HEK293 (cell line): ENCODE measurements at regions not wholly inside any gene's neighbourhood (a gene's known extent, or its start where the extent isn't known, plus 50 kb on each side); places are given as distances from the start of the nearest gene placed in this dataset.
A peak's percentile ranks its signal among the peaks of the same experiment; 100 is the strongest.
"Not testable (repeated sequence)": the region's sequence is repeated elsewhere in the genome, so short reads cannot be mapped to it uniquely, and the experiment has no call there.

Experiments
- CTCF ChIA-PET: fragments of 350-600 bp; formaldehyde crosslinking; extraction: SDS; loops from one replicate; lab custom pipeline; 2021; ENCODE audit warnings: antibody characterized with exemption; lab: Yijun Ruan, JAX
- POLR2A ChIA-PET: fragments of 300-600 bp; formaldehyde crosslinking; extraction: SDS; loops from one replicate; lab custom pipeline; 2020; ENCODE audit warnings: antibody characterized with exemption, inconsistent platforms; lab: Yijun Ruan, JAX
- H3K27ac ChIP-seq: fragments of 200-500 bp; sonication (Bioruptor generic); 2 replicates; pipeline ENCODE4 v1.5.1; 2014; ENCODE audit warnings: low read depth, low read length, control low read depth, inconsistent platforms; ENCODE audit errors: extremely low read depth
- H3K36me3 ChIP-seq, 2 experiments: fragments of 200-500 bp in 1 of 2; sonication (Bioruptor generic) in 1 of 2; 1 replicate in 1 of 2; 2 replicates in 1 of 2; pipeline ENCODE4 v1.5.1; 2014 to 2017; ENCODE audit warnings: inconsistent platforms in 2 of 2, low read length in 2 of 2; ENCODE audit not compliant: control insufficient read depth in 2 of 2, insufficient read depth in 1 of 2
- H3K4me1 ChIP-seq: fragments of 200-500 bp; sonication (Bioruptor generic); 2 replicates; pipeline ENCODE4 v1.5.1; 2014; ENCODE audit warnings: mild to moderate bottlenecking, low read length, inconsistent platforms; ENCODE audit not compliant: control insufficient read depth, insufficient read depth
- H3K4me3 ChIP-seq: 2 replicates; pipeline ENCODE4 v1.5.1; 2011; ENCODE audit warnings: low read depth, mild to moderate bottlenecking, control low read depth, low read length, moderate library complexity
- H3K9me3 ChIP-seq: fragments of 200-500 bp; sonication (Bioruptor generic); 2 replicates; pipeline ENCODE4 v1.5.1; 2014; ENCODE audit warnings: low read depth, low read length, inconsistent platforms; ENCODE audit not compliant: control insufficient read depth, insufficient read depth
- OSR2 ChIP-seq: fragments of 450-650 bp; formaldehyde crosslinking; IDR thresholded peaks from 2 replicates; pipeline ENCODE4 v1.5.1; 2016; ENCODE audit warnings: missing biosample characterization, missing genetic modification characterization
- OVOL3 ChIP-seq: fragments of 450-650 bp; formaldehyde crosslinking; IDR thresholded peaks from 2 replicates; pipeline ENCODE4 v1.5.1; 2016; ENCODE audit warnings: missing biosample characterization, missing genetic modification characterization
- REPIN1 ChIP-seq: fragments of 450-650 bp; formaldehyde crosslinking; IDR thresholded peaks from 2 replicates; pipeline ENCODE4 v1.5.1; 2017; ENCODE audit warnings: missing biosample characterization, missing genetic modification characterization, low read depth
- SCRT1 ChIP-seq: fragments of 450-650 bp; formaldehyde crosslinking; IDR thresholded peaks from 2 replicates; pipeline ENCODE4 v1.5.1; 2016; ENCODE audit warnings: missing biosample characterization, missing genetic modification characterization, borderline replicate concordance
- SETDB1 ChIP-seq: IDR thresholded peaks from one replicate; pipeline ENCODE4 v1.6.1; 2017; ENCODE audit warnings: mild to moderate bottlenecking, low read length, moderate library complexity, mixed read lengths; ENCODE audit not compliant: insufficient read length
- WT1 ChIP-seq: fragments of 450-650 bp; formaldehyde crosslinking; IDR thresholded peaks from 2 replicates; pipeline ENCODE4 v1.5.1; 2016; ENCODE audit warnings: missing biosample characterization, missing genetic modification characterization
- ZBTB17 ChIP-seq: fragments of 450-650 bp; formaldehyde crosslinking; IDR thresholded peaks from 2 replicates; pipeline ENCODE4 v1.5.1; 2016; ENCODE audit warnings: missing biosample characterization, missing genetic modification characterization
- ZNF16 ChIP-seq: fragments of 450-650 bp; formaldehyde crosslinking; IDR thresholded peaks from 2 replicates; pipeline ENCODE4 v1.5.1; 2016; ENCODE audit warnings: low read depth, missing biosample characterization, missing genetic modification characterization
- ZNF175 ChIP-seq: fragments of 450-650 bp; formaldehyde crosslinking; IDR thresholded peaks from 2 replicates; pipeline ENCODE4 v1.5.1; 2016; ENCODE audit warnings: missing biosample characterization, missing genetic modification characterization
- ZNF341 ChIP-seq: fragments of 450-650 bp; formaldehyde crosslinking; IDR thresholded peaks from 2 replicates; pipeline ENCODE4; 2016; ENCODE audit warnings: low read depth, missing biosample characterization, missing genetic modification characterization
- ZNF423 ChIP-seq: fragments of 450-650 bp; formaldehyde crosslinking; IDR thresholded peaks from 2 replicates; pipeline ENCODE4 v1.5.1; 2016; ENCODE audit warnings: missing biosample characterization, missing genetic modification characterization
- ZNF521 ChIP-seq: fragments of 450-650 bp; formaldehyde crosslinking; IDR thresholded peaks from 2 replicates; pipeline ENCODE4 v1.5.1; 2017; ENCODE audit warnings: missing biosample characterization, mild to moderate bottlenecking, missing genetic modification characterization
- ZNF664 ChIP-seq: fragments of 450-650 bp; formaldehyde crosslinking; IDR thresholded peaks from 2 replicates; pipeline ENCODE4 v1.5.1; 2016; ENCODE audit warnings: missing biosample characterization, missing genetic modification characterization
- ZNF747 ChIP-seq: fragments of 450-650 bp; formaldehyde crosslinking; IDR thresholded peaks from 2 replicates; pipeline ENCODE4 v1.5.1; 2016; ENCODE audit warnings: missing biosample characterization, missing genetic modification characterization
- ZNF830 ChIP-seq: fragments of 450-650 bp; IDR thresholded peaks from 2 replicates; pipeline ENCODE4 v1.5.0; 2018; ENCODE audit warnings: missing biosample characterization, missing genetic modification characterization, low read depth, mild to moderate bottlenecking, moderate library complexity
- TF ChIP-seq, protein P1 (sequence below): fragments of 450-650 bp; formaldehyde crosslinking; IDR thresholded peaks from 2 replicates; pipeline ENCODE4 v1.5.1; 2016; ENCODE audit warnings: missing biosample characterization, missing genetic modification characterization
- TF ChIP-seq, protein P2 (sequence below): fragments of 450-650 bp; formaldehyde crosslinking; optimal IDR thresholded peaks from 2 replicates; pipeline ENCODE3; 2016; ENCODE audit warnings: missing biosample characterization, mild to moderate bottlenecking, missing genetic modification characterization
- TF ChIP-seq, protein P3 (sequence below): fragments of 450-650 bp; formaldehyde crosslinking; IDR thresholded peaks from 2 replicates; pipeline ENCODE4 v1.5.1; 2017; ENCODE audit warnings: missing biosample characterization, mild to moderate bottlenecking, missing genetic modification characterization, moderate library complexity

DNA sequence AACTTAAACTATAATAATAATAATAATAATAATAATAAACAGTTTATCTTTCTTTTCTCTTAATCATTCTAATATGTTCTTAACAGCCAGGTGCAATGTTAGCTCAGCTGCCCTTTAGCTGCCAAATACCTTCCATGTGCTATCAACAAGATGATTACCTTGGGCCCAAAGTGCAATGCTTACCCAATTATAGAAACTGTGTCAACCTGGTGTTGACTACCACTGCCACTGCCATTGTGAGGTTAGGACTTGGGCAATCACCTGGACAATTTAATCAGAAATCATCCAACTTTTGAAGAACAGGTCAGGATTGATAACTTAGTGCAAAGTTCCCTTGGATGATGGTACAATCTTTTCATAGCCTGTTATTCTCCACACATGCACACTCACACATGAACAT lies 371.8 kb upstream of the SALL1 start (continued):
- TF ChIP-seq, protein P1, sequence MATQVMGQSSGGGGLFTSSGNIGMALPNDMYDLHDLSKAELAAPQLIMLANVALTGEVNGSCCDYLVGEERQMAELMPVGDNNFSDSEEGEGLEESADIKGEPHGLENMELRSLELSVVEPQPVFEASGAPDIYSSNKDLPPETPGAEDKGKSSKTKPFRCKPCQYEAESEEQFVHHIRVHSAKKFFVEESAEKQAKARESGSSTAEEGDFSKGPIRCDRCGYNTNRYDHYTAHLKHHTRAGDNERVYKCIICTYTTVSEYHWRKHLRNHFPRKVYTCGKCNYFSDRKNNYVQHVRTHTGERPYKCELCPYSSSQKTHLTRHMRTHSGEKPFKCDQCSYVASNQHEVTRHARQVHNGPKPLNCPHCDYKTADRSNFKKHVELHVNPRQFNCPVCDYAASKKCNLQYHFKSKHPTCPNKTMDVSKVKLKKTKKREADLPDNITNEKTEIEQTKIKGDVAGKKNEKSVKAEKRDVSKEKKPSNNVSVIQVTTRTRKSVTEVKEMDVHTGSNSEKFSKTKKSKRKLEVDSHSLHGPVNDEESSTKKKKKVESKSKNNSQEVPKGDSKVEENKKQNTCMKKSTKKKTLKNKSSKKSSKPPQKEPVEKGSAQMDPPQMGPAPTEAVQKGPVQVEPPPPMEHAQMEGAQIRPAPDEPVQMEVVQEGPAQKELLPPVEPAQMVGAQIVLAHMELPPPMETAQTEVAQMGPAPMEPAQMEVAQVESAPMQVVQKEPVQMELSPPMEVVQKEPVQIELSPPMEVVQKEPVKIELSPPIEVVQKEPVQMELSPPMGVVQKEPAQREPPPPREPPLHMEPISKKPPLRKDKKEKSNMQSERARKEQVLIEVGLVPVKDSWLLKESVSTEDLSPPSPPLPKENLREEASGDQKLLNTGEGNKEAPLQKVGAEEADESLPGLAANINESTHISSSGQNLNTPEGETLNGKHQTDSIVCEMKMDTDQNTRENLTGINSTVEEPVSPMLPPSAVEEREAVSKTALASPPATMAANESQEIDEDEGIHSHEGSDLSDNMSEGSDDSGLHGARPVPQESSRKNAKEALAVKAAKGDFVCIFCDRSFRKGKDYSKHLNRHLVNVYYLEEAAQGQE (tag by site-specific recombination) = no peak
- no peak for TF ChIP-seq REPIN1
- no peak for TF ChIP-seq OSR2 (tag by site-specific recombination)
- TF ChIP-seq ZNF175 (tag by site-specific recombination) = no peak
- TF ChIP-seq OVOL3 = no peak
- no peak for TF ChIP-seq ZNF521 (tag by site-specific recombination)

DNA sequence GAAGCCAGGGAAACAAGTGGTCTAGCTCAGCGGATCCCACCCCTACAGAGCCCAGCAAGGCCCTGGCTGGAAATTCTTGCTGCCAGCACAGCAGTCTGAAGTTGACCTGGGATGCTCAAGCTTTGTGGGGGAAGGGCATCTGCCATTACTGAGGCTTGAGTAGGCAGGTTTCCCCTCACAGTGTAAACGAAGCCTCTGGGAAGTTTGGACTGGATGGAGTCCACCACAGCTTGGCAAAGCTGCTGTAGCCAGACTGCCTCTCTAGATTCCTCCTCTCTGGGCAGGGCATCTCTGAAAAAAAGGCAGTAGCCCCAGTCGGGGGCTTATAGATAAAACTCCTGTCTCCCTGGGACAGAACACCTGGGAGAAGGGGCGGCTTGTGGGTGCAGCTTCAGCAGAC lies 365.9 kb upstream of the SALL1 start:
- H3K4me3 ChIP-seq, H3K27ac ChIP-seq, H3K36me3 ChIP-seq, CTCF ChIA-PET, H3K9me3 ChIP-seq, POLR2A ChIA-PET, H3K4me1 ChIP-seq: not testable (repeated sequence)

DNA sequence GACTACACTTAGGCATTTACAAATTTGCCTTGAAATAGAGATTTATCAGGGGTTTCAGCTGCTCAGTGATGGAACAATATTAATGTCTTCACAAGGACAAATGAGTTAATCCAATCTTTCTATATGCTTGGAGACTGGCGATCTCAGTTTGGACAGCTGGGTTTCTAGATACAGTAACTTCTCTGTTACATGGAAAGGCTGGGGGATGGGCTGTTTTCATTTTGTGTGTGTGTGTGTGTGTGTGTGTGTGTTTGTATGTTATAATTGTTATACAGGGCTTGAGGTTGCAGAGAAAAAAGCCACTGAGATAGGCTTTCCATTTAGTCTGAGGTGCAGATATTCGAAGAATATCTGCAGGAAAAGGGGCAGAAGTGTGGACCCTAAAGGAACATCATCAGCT lies 359.3 kb upstream of the SALL1 start:
- Histone ChIP-seq H3K36me3 (no peaks in the 10 kb centered on the region), H3K27ac (no peak overlapping the region)
- no peak for TF ChIP-seq ZNF423 (tag by site-specific recombination)
- TF ChIP-seq, protein P2, sequence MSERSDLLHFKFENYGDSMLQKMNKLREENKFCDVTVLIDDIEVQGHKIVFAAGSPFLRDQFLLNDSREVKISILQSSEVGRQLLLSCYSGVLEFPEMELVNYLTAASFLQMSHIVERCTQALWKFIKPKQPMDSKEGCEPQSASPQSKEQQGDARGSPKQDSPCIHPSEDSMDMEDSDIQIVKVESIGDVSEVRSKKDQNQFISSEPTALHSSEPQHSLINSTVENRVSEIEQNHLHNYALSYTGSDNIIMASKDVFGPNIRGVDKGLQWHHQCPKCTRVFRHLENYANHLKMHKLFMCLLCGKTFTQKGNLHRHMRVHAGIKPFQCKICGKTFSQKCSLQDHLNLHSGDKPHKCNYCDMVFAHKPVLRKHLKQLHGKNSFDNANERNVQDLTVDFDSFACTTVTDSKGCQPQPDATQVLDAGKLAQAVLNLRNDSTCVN (tag by site-specific recombination) = no peak
- TF ChIP-seq, all 188 proteins: peak for 0
- no peaks in the 10 kb centered on the region for H3K4me1 ChIP-seq
- H3K4me3 ChIP-seq = no peak overlapping the region
- no peaks in the 10 kb centered on the region for H3K9me3 ChIP-seq
- ChIA-PET CTCF (interaction anchor here (0.7 kb wide), 1 partner anchor 53 kb away, joined by 4 read pairs; no protein-coding TSS in a partner anchor), POLR2A (no interaction called here)

DNA sequence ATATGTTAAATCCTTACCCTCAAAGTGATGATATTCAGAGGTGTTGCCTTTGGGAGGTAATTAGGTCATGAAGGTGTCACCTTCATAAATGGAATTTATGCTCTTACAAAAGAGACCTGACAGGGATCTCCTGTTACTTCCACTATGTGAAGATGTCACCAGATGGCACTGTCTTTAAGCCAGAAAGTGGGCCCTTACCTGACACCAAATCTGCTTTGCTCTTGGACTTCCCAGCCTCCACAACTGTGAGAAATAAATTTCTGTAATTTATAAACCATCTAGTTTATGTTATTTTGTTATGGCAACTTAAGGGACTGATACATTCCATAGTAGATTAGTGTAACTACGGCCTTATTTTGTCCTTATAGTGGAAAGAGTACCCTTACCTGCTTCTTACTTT lies 358.3 kb upstream of the SALL1 start:
- ChIA-PET POLR2A (no interaction called here), CTCF (interaction anchor here (0.7 kb wide), 1 partner anchor 54 kb away, joined by 4 read pairs; no protein-coding TSS in a partner anchor)
- peak; percentile 42 for TF ChIP-seq SETDB1
- no peak for TF ChIP-seq ZNF16 (tag by site-specific recombination)
- H3K4me1 ChIP-seq = no peaks in the 10 kb centered on the region
- H3K27ac ChIP-seq = no peak overlapping the region
- H3K36me3 ChIP-seq = no peaks in the 10 kb centered on the region
- no peaks in the 10 kb centered on the region for H3K9me3 ChIP-seq
- no peak overlapping the region for H3K4me3 ChIP-seq

DNA sequence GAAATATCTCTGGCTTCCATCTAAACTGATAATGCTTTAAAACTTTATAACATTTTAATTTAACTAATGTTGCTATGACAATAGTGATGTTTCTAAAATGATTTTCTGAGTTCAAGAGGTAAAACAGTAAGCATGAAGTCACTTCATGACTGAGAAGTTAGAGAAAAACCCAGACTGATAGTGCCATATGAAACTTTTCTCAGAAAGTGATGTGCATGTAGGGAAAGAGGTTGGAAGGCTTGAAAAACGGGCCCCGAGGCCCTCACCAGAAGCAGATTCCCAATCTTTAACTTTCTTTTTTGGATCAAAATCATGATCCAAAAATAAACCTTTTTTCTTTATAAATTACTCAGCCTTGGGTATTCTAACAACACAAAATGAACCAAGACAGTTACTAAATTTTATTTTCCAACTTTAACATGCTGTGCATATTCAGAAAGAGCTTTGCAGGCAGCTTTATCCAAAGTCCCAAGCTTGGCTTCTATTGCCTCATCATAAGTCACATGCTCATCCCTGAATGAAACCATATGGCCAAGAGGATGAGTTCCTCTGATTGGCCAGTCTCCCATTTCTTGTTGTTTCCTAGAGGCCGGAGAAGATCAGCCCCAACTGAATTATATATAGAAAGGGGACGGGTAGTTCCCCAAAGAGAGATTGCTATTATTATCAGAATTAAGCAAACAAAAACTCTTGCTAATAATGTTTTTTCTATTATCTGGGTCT lies 357.6 kb upstream of the SALL1 start:
- H3K27ac ChIP-seq = no peak overlapping the region
- no peak overlapping the region for H3K4me3 ChIP-seq
- ChIA-PET CTCF (no interaction called here), POLR2A (no interaction called here)
- no peaks in the 10 kb centered on the region for H3K9me3 ChIP-seq
- H3K4me1 ChIP-seq = no peaks in the 10 kb centered on the region
- H3K36me3 ChIP-seq = no peaks in the 10 kb centered on the region
- TF ChIP-seq ZNF747 (tag by site-specific recombination) (no peak), ZNF664 (tag by site-specific recombination) (no peak), ZBTB17 (tag by site-specific recombination) (no peak), ZNF341 (tag by site-specific recombination) (no peak), SCRT1 (tag by site-specific recombination) (no peak), WT1 (tag by site-specific recombination) (no peak), ZNF830 (tag by site-specific recombination) (no peak)
- TF ChIP-seq, protein P3, sequence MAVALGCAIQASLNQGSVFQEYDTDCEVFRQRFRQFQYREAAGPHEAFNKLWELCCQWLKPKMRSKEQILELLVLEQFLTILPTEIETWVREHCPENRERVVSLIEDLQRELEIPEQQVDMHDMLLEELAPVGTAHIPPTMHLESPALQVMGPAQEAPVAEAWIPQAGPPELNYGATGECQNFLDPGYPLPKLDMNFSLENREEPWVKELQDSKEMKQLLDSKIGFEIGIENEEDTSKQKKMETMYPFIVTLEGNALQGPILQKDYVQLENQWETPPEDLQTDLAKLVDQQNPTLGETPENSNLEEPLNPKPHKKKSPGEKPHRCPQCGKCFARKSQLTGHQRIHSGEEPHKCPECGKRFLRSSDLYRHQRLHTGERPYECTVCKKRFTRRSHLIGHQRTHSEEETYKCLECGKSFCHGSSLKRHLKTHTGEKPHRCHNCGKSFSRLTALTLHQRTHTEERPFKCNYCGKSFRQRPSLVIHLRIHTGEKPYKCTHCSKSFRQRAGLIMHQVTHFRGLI (tag by site-specific recombination) = no peak
